Smooth muscle cell (in vitro differentiated cells): ENCODE measurements at regions not wholly inside any gene's neighbourhood (a gene's known extent, or its start where the extent isn't known, plus 50 kb on each side); places are given as distances from the start of the nearest gene placed in this dataset.
"Not testable (repeated sequence)": the region's sequence is repeated elsewhere in the genome, so short reads cannot be mapped to it uniquely, and the experiment has no call there.

Experiments used
- DNase-seq: peaks from one replicate; lab custom pipeline; 2025; ENCODE audit not compliant: unreplicated experiment; lab: John Stamatoyannopoulos, UW
- H2AFZ ChIP-seq: fragments of 200-600 bp; sonication (generic); 2 replicates; pipeline ENCODE4 v1.6.0; 2016; ENCODE audit warnings: antibody characterized with exemption, low read depth, mild to moderate bottlenecking
- H3F3A ChIP-seq: fragments of 200-600 bp; sonication (generic); 2 replicates; pipeline ENCODE4 v1.6.0; 2017; ENCODE audit warnings: antibody characterized with exemption, low read depth
- H3K27ac ChIP-seq: fragments of 200-600 bp; sonication (generic); 2 replicates; pipeline ENCODE4 v1.5.1; 2016; ENCODE audit warnings: low read depth, mild to moderate bottlenecking
- H3K27me3 ChIP-seq: fragments of 200-600 bp; sonication (generic); 2 replicates; pipeline ENCODE4 v1.6.1; 2016; ENCODE audit warnings: low read depth, mild to moderate bottlenecking
- H3K36me3 ChIP-seq: fragments of 200-600 bp; sonication (generic); 2 replicates; pipeline ENCODE4 v1.5.1; 2016; ENCODE audit warnings: low read depth
- H3K4me1 ChIP-seq: fragments of 200-600 bp; sonication (generic); 2 replicates; pipeline ENCODE4 v1.5.1; 2016; ENCODE audit warnings: low read depth
- H3K4me2 ChIP-seq: fragments of 200-600 bp; sonication (generic); 2 replicates; pipeline ENCODE4 v1.6.0; 2016; ENCODE audit warnings: mild to moderate bottlenecking
- H3K4me3 ChIP-seq: fragments of 200-600 bp; sonication (generic); 2 replicates; pipeline ENCODE4 v1.5.1; 2016; ENCODE audit warnings: mild to moderate bottlenecking
- H3K79me2 ChIP-seq: fragments of 200-600 bp; sonication (generic); 2 replicates; pipeline ENCODE4 v1.6.0; 2016; ENCODE audit warnings: low read depth, mild to moderate bottlenecking
- H3K9ac ChIP-seq: fragments of 200-600 bp; sonication (generic); 2 replicates; pipeline ENCODE4 v1.6.0; 2016; ENCODE audit warnings: low read depth
- H3K9me3 ChIP-seq: fragments of 200-600 bp; sonication (generic); replicated peaks from 2 replicates; pipeline ENCODE4 v1.5.1; 2016; ENCODE audit warnings: low read depth
- H4K20me1 ChIP-seq: fragments of 200-600 bp; sonication (generic); 2 replicates; pipeline ENCODE4 v1.6.0; 2016; ENCODE audit warnings: low read depth
- WGBS: methylation state at CpG from one replicate; pipeline ENCODE4 v1.1.7; 2016; ENCODE audit warnings: low lambda C conversion rate; 5-methylcytosine and 5-hydroxymethylcytosine counted together
- TF ChIP-seq, protein P1 (sequence below): fragments of 200-600 bp; sonication (generic); IDR thresholded peaks from 2 replicates; pipeline ENCODE4 v1.5.1; 2017; ENCODE audit warnings: borderline replicate concordance, mild to moderate bottlenecking, antibody characterized with exemption; ENCODE audit not compliant: insufficient read depth, poor library complexity, severe bottlenecking

DNA sequence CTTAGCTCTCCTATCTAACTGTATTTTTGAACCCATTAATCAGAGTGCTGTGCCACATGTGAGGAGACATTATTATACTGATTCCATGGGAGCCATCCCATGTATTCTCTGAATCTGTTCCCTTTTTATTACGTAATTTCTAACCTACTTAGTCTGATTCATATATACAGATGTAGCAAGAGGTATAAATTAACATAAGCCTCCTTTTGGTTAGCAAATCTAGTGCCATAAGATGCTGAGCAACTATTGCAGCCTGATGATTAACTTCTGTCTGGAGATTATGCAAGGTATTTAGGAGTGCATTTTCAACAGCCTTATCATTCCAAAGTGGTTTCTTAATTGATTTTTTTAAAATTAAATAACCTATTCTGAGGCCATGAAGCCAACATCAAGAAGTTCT is 80.2 kb upstream of the EPCAM start:
- WGBS: 31% methylated on average over 1 of the region's 1 CpG
- Histone ChIP-seq H3K27me3 (no peaks in the 10 kb centered on the region), H2AFZ (no peak overlapping the region), H3K4me3 (no peak overlapping the region), H3K79me2 (no peaks in the 10 kb centered on the region), H3K4me2 (peak overlapping the region; percentile 3), H3K27ac (peak overlapping the region; percentile 50), H3F3A (no peaks in the 10 kb centered on the region), H3K9ac (no peak overlapping the region), H4K20me1 (no peaks in the 10 kb centered on the region), H3K4me1 (peaks cover 6% of the 10 kb centered on the region), H3K36me3 (no peaks in the 10 kb centered on the region), H3K9me3 (no peaks in the 10 kb centered on the region)
- TF ChIP-seq, protein P1, sequence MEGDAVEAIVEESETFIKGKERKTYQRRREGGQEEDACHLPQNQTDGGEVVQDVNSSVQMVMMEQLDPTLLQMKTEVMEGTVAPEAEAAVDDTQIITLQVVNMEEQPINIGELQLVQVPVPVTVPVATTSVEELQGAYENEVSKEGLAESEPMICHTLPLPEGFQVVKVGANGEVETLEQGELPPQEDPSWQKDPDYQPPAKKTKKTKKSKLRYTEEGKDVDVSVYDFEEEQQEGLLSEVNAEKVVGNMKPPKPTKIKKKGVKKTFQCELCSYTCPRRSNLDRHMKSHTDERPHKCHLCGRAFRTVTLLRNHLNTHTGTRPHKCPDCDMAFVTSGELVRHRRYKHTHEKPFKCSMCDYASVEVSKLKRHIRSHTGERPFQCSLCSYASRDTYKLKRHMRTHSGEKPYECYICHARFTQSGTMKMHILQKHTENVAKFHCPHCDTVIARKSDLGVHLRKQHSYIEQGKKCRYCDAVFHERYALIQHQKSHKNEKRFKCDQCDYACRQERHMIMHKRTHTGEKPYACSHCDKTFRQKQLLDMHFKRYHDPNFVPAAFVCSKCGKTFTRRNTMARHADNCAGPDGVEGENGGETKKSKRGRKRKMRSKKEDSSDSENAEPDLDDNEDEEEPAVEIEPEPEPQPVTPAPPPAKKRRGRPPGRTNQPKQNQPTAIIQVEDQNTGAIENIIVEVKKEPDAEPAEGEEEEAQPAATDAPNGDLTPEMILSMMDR: no peak
- no peak for DNase-seq

DNA sequence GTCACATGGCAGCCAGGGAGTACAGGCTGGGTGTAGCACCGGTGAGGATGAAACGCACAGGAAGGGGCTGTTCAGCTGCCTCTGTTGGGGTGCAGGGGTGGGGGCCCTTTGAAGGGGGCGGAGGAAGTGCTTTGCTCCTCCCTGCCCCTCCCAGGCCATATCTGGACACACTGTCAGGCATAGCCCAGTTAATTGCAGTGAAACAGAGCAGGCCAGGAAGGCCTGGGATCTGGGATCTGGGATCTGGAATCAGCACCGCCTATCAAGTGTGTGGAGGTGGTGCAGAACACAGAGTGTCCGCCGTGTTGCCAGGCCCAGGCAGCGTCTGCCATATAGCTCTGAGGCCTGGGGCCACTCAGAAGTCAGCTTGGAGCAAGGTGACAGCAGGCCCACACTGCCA is 85.5 kb upstream of the EPCAM start:
- Histone ChIP-seq H4K20me1 (no peaks in the 10 kb centered on the region), H3K9ac (no peak overlapping the region), H3K36me3 (no peaks in the 10 kb centered on the region), H3K27ac (no peak overlapping the region), H3F3A (no peaks in the 10 kb centered on the region), H3K4me3 (no peak overlapping the region), H3K9me3 (no peaks in the 10 kb centered on the region), H3K27me3 (no peaks in the 10 kb centered on the region), H3K4me1 (peaks cover 6% of the 10 kb centered on the region), H3K4me2 (no peak overlapping the region), H3K79me2 (no peaks in the 10 kb centered on the region), H2AFZ (no peak overlapping the region)
- WGBS: 62% methylated on average over 6 of the region's 7 CpGs
- DNase-seq: no peak
- TF ChIP-seq, protein P1: no peak

DNA sequence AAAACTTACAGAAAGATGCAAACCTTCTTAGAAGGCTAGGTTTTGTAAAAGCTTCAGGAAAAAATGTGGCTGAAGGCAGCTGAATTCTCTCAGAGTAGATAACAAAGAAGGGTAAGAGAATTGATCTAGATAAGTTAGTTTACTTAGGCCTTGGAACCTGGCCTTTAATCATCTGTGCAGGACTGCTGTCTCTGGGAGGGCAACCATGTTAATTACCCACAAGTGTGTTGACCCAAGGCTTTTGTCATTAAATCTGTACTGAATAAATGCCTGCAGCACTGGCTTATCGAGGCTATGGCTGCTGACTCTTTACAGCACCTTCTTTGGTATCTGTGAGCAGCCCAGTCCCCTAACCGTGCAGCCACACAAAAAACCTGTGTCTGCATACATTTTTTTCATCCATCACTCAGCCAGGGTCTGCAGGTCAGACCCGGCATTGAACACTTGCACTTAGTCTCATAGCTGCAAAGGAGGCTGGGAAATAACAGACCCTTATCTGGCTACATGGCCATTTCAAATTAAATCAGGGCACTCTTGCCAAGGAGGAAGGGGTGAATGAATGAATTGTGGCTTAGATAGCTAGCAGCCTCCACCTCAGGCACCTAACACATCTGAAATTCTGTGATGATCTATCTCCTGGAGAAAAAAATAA is 86.4 kb upstream of the EPCAM start:
- Histone ChIP-seq H2AFZ (no peak overlapping the region), H4K20me1 (no peaks in the 10 kb centered on the region), H3K4me1 (peaks cover 4% of the 10 kb centered on the region), H3F3A (no peaks in the 10 kb centered on the region), H3K4me3 (no peak overlapping the region), H3K9me3 (no peaks in the 10 kb centered on the region), H3K36me3 (no peaks in the 10 kb centered on the region), H3K4me2 (no peak overlapping the region), H3K27ac (no peak overlapping the region), H3K79me2 (no peaks in the 10 kb centered on the region), H3K27me3 (no peaks in the 10 kb centered on the region), H3K9ac (no peak overlapping the region)
- no peak for DNase-seq
- TF ChIP-seq, protein P1: no peak
- WGBS: 64% methylated on average over 3 of the region's 3 CpGs

DNA sequence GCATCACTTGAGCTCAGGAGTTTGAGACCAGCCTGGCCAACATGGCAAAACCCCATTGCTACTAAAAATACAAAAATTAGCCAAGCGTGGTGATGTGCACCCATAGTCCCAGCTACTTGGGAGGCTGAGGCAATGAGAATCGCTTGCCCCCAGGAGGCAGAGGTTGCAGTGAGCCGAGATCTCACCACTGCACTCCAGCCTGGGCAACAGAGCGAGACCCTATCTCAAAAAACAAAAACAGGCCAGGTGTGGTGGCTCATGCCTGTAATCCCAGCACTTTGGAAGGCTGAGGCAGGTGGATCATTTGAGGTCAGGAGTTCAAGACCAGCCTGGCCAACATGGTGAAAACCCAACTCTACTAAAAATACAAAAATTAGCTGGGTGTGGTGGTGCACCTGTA is 89.6 kb upstream of the EPCAM start:
- not testable (repeated sequence) for H3K4me3 ChIP-seq, H3K4me1 ChIP-seq, H3K27me3 ChIP-seq, H3K9ac ChIP-seq, H3K9me3 ChIP-seq, H2AFZ ChIP-seq, H3K4me2 ChIP-seq, H3K36me3 ChIP-seq, H3K27ac ChIP-seq, H3F3A ChIP-seq, H3K79me2 ChIP-seq, H4K20me1 ChIP-seq, DNase-seq
- 92% methylated on average over 4 of the region's 4 CpGs for WGBS
